WTC11 (cell line): ENCODE measurements at regions not wholly inside any gene's neighbourhood (a gene's known extent, or its start where the extent isn't known, plus 50 kb on each side); places are given as distances from the start of the nearest gene placed in this dataset.

ENCODE experiments used
- ATAC-seq: fragments of 200-7000 bp; cut with Tn5 transposase; 2 replicates; pipeline ENCODE4 v1.10.0; 2021; ENCODE audit warnings: mild to moderate bottlenecking, moderate library complexity
- CTCF ChIA-PET: fragments of 300-600 bp; sonication (Branson Sonifier 250); formaldehyde crosslinking; loops from one replicate; lab custom pipeline; 2021; ENCODE audit warnings: antibody characterized with exemption; lab: Charles Lee
- POLR2A ChIA-PET: fragments of 350-600 bp; sonication (Branson Sonifier 250); formaldehyde crosslinking; loops from one replicate; lab custom pipeline; 2021; ENCODE audit warnings: antibody characterized with exemption; lab: Charles Lee
- DNase-seq: peaks from one replicate; pipeline ENCODE4 v3.0.0; 2021; ENCODE audit warnings: low spot score
- H3K27ac Mint-ChIP-seq: 2 replicates; pipeline ENCODE4 v1.8.0; 2021; ENCODE audit warnings: mixed read lengths
- H3K27me3 Mint-ChIP-seq: 2 replicates; pipeline ENCODE4 v1.8.0; 2021; ENCODE audit warnings: low read depth, mild to moderate bottlenecking, moderate library complexity, mixed read lengths
- H3K36me3 Mint-ChIP-seq: 2 replicates; pipeline ENCODE4 v1.8.0; 2021; ENCODE audit warnings: mixed read lengths
- H3K4me1 Mint-ChIP-seq: 2 replicates; pipeline ENCODE4 v1.8.0; 2022; ENCODE audit warnings: mixed read lengths
- H3K4me3 Mint-ChIP-seq: 2 replicates; pipeline ENCODE4 v1.8.0; 2021; ENCODE audit warnings: mild to moderate bottlenecking, moderate library complexity, mixed read lengths
- H3K9me3 Mint-ChIP-seq: 2 replicates; pipeline ENCODE4 v1.8.0; 2021; ENCODE audit warnings: mixed read lengths
- ATF2 ChIP-seq: sonication (generic); formaldehyde crosslinking; IDR thresholded peaks from 2 replicates; pipeline ENCODE4 v1.8.1; 2022; ENCODE audit warnings: low read depth, missing genetic modification reagents, borderline replicate concordance
- CBFB ChIP-seq: sonication (generic); formaldehyde crosslinking; IDR thresholded peaks from 2 replicates; pipeline ENCODE4 v1.8.1; 2022; ENCODE audit warnings: mild to moderate bottlenecking, low read depth, missing genetic modification reagents
- CREM ChIP-seq: sonication (generic); formaldehyde crosslinking; IDR thresholded peaks from 2 replicates; pipeline ENCODE4 v1.8.1; 2022; ENCODE audit warnings: mild to moderate bottlenecking, missing genetic modification reagents, moderate library complexity
- ETV6 ChIP-seq: sonication (generic); formaldehyde crosslinking; IDR thresholded peaks from 2 replicates; pipeline ENCODE4 v1.8.1; 2022; ENCODE audit warnings: mild to moderate bottlenecking, missing genetic modification reagents
- FOXK1 ChIP-seq: sonication (generic); formaldehyde crosslinking; IDR thresholded peaks from 2 replicates; pipeline ENCODE4 v1.8.0; 2022; ENCODE audit warnings: mild to moderate bottlenecking, moderate library complexity, missing genetic modification reagents
- GABPB1 ChIP-seq: sonication (generic); formaldehyde crosslinking; IDR thresholded peaks from 2 replicates; pipeline ENCODE4 v1.8.1; 2023; ENCODE audit warnings: mild to moderate bottlenecking, missing genetic modification reagents
- GRHL2 ChIP-seq: fragments of 250-450 bp; sonication (Bioruptor Pico); IDR thresholded peaks from 2 replicates; pipeline ENCODE4 v1.8.0; 2022; ENCODE audit warnings: mild to moderate bottlenecking, moderate library complexity; ENCODE audit not compliant: insufficient replicate concordance, severe bottlenecking
- HMGXB4 ChIP-seq: sonication (generic); formaldehyde crosslinking; IDR thresholded peaks from 2 replicates; pipeline ENCODE4 v1.8.1; 2023; ENCODE audit warnings: mild to moderate bottlenecking, moderate library complexity, missing genetic modification reagents
- NR3C1 ChIP-seq: sonication (generic); formaldehyde crosslinking; conservative IDR thresholded peaks from 2 replicates; pipeline ENCODE4 v1.8.1; 2023; ENCODE audit warnings: low read depth, mild to moderate bottlenecking, missing genetic modification reagents
- PRRX2 ChIP-seq: fragments of 250-450 bp; sonication (Bioruptor Pico); IDR thresholded peaks from 2 replicates; pipeline ENCODE4 v1.8.0; 2021; ENCODE audit warnings: mild to moderate bottlenecking
- RELA ChIP-seq: sonication (generic); formaldehyde crosslinking; IDR thresholded peaks from 2 replicates; pipeline ENCODE4 v1.8.1; 2022; ENCODE audit warnings: missing genetic modification reagents, mild to moderate bottlenecking, borderline replicate concordance
- RORB ChIP-seq: fragments of 250-450 bp; sonication (Bioruptor Pico); IDR thresholded peaks from 2 replicates; pipeline ENCODE4 v1.9.0; 2021; ENCODE audit warnings: mild to moderate bottlenecking
- ZNF232 ChIP-seq: sonication (generic); formaldehyde crosslinking; IDR thresholded peaks from 2 replicates; pipeline ENCODE4 v1.8.0; 2022; ENCODE audit warnings: mild to moderate bottlenecking, missing genetic modification reagents
- ZNF396 ChIP-seq: fragments of 250-450 bp; sonication (Bioruptor Pico); IDR thresholded peaks from 2 replicates; pipeline ENCODE4 v1.8.0; 2021; ENCODE audit warnings: mild to moderate bottlenecking, moderate library complexity, borderline replicate concordance
- ZNF671 ChIP-seq: fragments of 250-450 bp; sonication (Bioruptor Pico); IDR thresholded peaks from 2 replicates; pipeline ENCODE4 v1.8.0; 2021; ENCODE audit warnings: mild to moderate bottlenecking
- TF ChIP-seq, protein P1 (sequence below): sonication (generic); formaldehyde crosslinking; conservative IDR thresholded peaks from 2 replicates; pipeline ENCODE4 v1.8.1; 2022; ENCODE audit warnings: mild to moderate bottlenecking, missing genetic modification reagents
- TF ChIP-seq, protein P2 (sequence below): fragments of 250-450 bp; sonication (Bioruptor Pico); IDR thresholded peaks from 2 replicates; pipeline ENCODE4 v1.9.0; 2021; ENCODE audit warnings: mild to moderate bottlenecking
- TF ChIP-seq, protein P3 (sequence below): sonication (generic); formaldehyde crosslinking; IDR thresholded peaks from 2 replicates; pipeline ENCODE4 v1.8.1; 2023; ENCODE audit warnings: mild to moderate bottlenecking, missing genetic modification reagents
- TF ChIP-seq, protein P4 (sequence below): sonication (generic); formaldehyde crosslinking; IDR thresholded peaks from 2 replicates; pipeline ENCODE4 v1.8.1; 2022; ENCODE audit warnings: mild to moderate bottlenecking, moderate library complexity, missing genetic modification reagents
- TF ChIP-seq, protein P5 (sequence below): sonication (generic); formaldehyde crosslinking; IDR thresholded peaks from 2 replicates; pipeline ENCODE4 v1.8.1; 2022; ENCODE audit warnings: low read depth, mild to moderate bottlenecking, moderate library complexity, missing genetic modification reagents, borderline replicate concordance
- TF ChIP-seq, protein P6 (sequence below): sonication (generic); formaldehyde crosslinking; IDR thresholded peaks from 2 replicates; pipeline ENCODE4 v1.8.1; 2023; ENCODE audit warnings: mild to moderate bottlenecking, missing genetic modification reagents, borderline replicate concordance
- TF ChIP-seq, protein P7 (sequence below): sonication (generic); formaldehyde crosslinking; IDR thresholded peaks from 2 replicates; pipeline ENCODE4 v1.8.0; 2022; ENCODE audit warnings: mild to moderate bottlenecking, missing genetic modification reagents
- TF ChIP-seq, protein P8 (sequence below): sonication (generic); formaldehyde crosslinking; IDR thresholded peaks from 2 replicates; pipeline ENCODE4 v1.8.0; 2022; ENCODE audit warnings: mild to moderate bottlenecking, missing genetic modification reagents

DNA sequence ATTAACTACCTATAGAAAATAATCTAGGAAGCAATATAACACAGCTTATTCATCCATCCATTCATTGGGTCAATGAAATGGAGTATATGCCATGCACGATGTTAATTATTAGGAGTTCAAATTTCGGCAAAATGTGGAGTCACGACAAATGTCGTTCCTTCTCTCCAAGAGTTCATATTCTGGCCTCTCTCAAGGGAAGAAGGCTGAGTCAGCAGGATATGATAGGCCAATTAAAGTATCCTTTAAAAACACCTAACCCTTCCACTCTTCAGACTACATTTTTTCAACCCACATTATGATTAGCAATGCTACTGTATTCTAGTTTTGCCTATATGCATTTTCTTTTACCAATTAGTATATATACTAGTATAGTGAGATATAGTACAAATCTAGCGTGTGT is 163.1 kb downstream of the LARP7 start:
- POLR2A ChIA-PET, result no interaction called here
- Mint-ChIP-seq H3K9me3 (no peaks in the 10 kb centered on the region), H3K4me3 (no peak overlapping the region), H3K4me1 (peaks cover 12% of the 10 kb centered on the region), H3K27ac (no peak overlapping the region), H3K36me3 (peaks cover 8% of the 10 kb centered on the region; the same call in 1 of the 2 replicates), H3K27me3 (no peaks in the 10 kb centered on the region)
- DNase-seq (no peak), ATAC-seq (no peak)
- CTCF ChIA-PET, result no interaction called here
- TF ChIP-seq GABPB1, result no peak
- TF ChIP-seq ZNF396 (CRISPR knock-in tag), result no peak
- TF ChIP-seq NR3C1, result no peak
- TF ChIP-seq, protein P1, sequence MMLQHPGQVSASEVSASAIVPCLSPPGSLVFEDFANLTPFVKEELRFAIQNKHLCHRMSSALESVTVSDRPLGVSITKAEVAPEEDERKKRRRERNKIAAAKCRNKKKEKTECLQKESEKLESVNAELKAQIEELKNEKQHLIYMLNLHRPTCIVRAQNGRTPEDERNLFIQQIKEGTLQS (CRISPR knock-in tag), result no peak
- TF ChIP-seq, protein P2, sequence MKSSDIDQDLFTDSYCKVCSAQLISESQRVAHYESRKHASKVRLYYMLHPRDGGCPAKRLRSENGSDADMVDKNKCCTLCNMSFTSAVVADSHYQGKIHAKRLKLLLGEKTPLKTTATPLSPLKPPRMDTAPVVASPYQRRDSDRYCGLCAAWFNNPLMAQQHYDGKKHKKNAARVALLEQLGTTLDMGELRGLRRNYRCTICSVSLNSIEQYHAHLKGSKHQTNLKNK (CRISPR knock-in tag), result no peak
- TF ChIP-seq FOXK1, result no peak
- no peak for TF ChIP-seq ZNF232 (CRISPR knock-in tag)
- TF ChIP-seq, protein P3, sequence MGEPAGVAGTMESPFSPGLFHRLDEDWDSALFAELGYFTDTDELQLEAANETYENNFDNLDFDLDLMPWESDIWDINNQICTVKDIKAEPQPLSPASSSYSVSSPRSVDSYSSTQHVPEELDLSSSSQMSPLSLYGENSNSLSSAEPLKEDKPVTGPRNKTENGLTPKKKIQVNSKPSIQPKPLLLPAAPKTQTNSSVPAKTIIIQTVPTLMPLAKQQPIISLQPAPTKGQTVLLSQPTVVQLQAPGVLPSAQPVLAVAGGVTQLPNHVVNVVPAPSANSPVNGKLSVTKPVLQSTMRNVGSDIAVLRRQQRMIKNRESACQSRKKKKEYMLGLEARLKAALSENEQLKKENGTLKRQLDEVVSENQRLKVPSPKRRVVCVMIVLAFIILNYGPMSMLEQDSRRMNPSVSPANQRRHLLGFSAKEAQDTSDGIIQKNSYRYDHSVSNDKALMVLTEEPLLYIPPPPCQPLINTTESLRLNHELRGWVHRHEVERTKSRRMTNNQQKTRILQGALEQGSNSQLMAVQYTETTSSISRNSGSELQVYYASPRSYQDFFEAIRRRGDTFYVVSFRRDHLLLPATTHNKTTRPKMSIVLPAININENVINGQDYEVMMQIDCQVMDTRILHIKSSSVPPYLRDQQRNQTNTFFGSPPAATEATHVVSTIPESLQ (CRISPR knock-in tag), result no peak
- TF ChIP-seq GRHL2, result no peak
- no peak for TF ChIP-seq CBFB (CRISPR knock-in tag)

GRCh38 chr4:112801341-112801740 is 164.4 kb downstream of the LARP7 start:
- CTCF ChIA-PET, result no interaction called here
- H3K4me1 Mint-ChIP-seq, result peaks cover 12% of the 10 kb centered on the region
- H3K9me3 Mint-ChIP-seq, result no peaks in the 10 kb centered on the region
- peak overlapping the region; percentile 7; the same call in 1 of the 2 replicates for H3K27ac Mint-ChIP-seq
- no peak overlapping the region for H3K4me3 Mint-ChIP-seq
- DNase-seq (no peak), ATAC-seq (no peak)
- H3K27me3 Mint-ChIP-seq, result no peaks in the 10 kb centered on the region
- H3K36me3 Mint-ChIP-seq, result peaks cover 8% of the 10 kb centered on the region; the same call in 1 of the 2 replicates
- POLR2A ChIA-PET, result no interaction called here
- TF ChIP-seq, protein P4, sequence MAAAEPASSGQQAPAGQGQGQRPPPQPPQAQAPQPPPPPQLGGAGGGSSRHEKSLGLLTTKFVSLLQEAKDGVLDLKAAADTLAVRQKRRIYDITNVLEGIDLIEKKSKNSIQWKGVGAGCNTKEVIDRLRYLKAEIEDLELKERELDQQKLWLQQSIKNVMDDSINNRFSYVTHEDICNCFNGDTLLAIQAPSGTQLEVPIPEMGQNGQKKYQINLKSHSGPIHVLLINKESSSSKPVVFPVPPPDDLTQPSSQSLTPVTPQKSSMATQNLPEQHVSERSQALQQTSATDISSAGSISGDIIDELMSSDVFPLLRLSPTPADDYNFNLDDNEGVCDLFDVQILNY (CRISPR knock-in tag), result no peak
- TF ChIP-seq ZNF671 (no peak), ATF2 (CRISPR knock-in tag) (no peak), RELA (CRISPR knock-in tag) (no peak), HMGXB4 (CRISPR knock-in tag) (no peak), PRRX2 (CRISPR knock-in tag) (no peak), RORB (CRISPR knock-in tag) (no peak), CREM (CRISPR knock-in tag) (no peak), ETV6 (no peak)
- TF ChIP-seq, protein P5, sequence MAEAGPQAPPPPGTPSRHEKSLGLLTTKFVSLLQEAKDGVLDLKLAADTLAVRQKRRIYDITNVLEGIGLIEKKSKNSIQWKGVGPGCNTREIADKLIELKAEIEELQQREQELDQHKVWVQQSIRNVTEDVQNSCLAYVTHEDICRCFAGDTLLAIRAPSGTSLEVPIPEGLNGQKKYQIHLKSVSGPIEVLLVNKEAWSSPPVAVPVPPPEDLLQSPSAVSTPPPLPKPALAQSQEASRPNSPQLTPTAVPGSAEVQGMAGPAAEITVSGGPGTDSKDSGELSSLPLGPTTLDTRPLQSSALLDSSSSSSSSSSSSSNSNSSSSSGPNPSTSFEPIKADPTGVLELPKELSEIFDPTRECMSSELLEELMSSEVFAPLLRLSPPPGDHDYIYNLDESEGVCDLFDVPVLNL (CRISPR knock-in tag), result no peak
- TF ChIP-seq, protein P6, sequence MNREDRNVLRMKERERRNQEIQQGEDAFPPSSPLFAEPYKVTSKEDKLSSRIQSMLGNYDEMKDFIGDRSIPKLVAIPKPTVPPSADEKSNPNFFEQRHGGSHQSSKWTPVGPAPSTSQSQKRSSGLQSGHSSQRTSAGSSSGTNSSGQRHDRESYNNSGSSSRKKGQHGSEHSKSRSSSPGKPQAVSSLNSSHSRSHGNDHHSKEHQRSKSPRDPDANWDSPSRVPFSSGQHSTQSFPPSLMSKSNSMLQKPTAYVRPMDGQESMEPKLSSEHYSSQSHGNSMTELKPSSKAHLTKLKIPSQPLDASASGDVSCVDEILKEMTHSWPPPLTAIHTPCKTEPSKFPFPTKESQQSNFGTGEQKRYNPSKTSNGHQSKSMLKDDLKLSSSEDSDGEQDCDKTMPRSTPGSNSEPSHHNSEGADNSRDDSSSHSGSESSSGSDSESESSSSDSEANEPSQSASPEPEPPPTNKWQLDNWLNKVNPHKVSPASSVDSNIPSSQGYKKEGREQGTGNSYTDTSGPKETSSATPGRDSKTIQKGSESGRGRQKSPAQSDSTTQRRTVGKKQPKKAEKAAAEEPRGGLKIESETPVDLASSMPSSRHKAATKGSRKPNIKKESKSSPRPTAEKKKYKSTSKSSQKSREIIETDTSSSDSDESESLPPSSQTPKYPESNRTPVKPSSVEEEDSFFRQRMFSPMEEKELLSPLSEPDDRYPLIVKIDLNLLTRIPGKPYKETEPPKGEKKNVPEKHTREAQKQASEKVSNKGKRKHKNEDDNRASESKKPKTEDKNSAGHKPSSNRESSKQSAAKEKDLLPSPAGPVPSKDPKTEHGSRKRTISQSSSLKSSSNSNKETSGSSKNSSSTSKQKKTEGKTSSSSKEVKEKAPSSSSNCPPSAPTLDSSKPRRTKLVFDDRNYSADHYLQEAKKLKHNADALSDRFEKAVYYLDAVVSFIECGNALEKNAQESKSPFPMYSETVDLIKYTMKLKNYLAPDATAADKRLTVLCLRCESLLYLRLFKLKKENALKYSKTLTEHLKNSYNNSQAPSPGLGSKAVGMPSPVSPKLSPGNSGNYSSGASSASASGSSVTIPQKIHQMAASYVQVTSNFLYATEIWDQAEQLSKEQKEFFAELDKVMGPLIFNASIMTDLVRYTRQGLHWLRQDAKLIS (CRISPR knock-in tag), result no peak
- TF ChIP-seq, protein P7, sequence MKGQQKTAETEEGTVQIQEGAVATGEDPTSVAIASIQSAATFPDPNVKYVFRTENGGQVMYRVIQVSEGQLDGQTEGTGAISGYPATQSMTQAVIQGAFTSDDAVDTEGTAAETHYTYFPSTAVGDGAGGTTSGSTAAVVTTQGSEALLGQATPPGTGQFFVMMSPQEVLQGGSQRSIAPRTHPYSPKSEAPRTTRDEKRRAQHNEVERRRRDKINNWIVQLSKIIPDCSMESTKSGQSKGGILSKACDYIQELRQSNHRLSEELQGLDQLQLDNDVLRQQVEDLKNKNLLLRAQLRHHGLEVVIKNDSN (CRISPR knock-in tag), result no peak
- TF ChIP-seq, protein P8, sequence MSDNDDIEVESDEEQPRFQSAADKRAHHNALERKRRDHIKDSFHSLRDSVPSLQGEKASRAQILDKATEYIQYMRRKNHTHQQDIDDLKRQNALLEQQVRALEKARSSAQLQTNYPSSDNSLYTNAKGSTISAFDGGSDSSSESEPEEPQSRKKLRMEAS (CRISPR knock-in tag), result no peak
